Lower leg skin (tissue), 3 donors: ENCODE measurements at regions not wholly inside any gene's neighbourhood (a gene's known extent, or its start where the extent isn't known, plus 50 kb on each side); places are given as distances from the start of the nearest gene placed in this dataset.

Source experiments
- CTCF ChIP-seq, 3 donors: fragments of 450-650 bp; IDR thresholded peaks; one replicate each; pipeline ENCODE4 v1.5.1; 2016; ENCODE audit warnings: antibody characterized with exemption in 3 of 3, mild to moderate bottlenecking in 3 of 3, moderate library complexity in 2 of 3
- POLR2A ChIP-seq, 2 donors: fragments of 450-650 bp; IDR thresholded peaks; one replicate each; pipeline ENCODE4 v1.6.1; 2016 to 2017; ENCODE audit warnings: antibody characterized with exemption in 2 of 2, mild to moderate bottlenecking in 1 of 2, moderate library complexity in 1 of 2

GRCh38 chr10:28199941-28200340, 102.9 kb downstream of the MPP7 start:
- no peak for TF ChIP-seq POLR2A (IDR thresholded peaks at IDR 0.05)
- TF ChIP-seq CTCF (IDR thresholded peaks at IDR 0.05) = no peak
